ENCODE measurements at regions not wholly inside any gene's neighbourhood (a gene's known extent, or its start where the extent isn't known, plus 50 kb on each side); places are given as distances from the start of the nearest gene placed in this dataset.

DNA sequence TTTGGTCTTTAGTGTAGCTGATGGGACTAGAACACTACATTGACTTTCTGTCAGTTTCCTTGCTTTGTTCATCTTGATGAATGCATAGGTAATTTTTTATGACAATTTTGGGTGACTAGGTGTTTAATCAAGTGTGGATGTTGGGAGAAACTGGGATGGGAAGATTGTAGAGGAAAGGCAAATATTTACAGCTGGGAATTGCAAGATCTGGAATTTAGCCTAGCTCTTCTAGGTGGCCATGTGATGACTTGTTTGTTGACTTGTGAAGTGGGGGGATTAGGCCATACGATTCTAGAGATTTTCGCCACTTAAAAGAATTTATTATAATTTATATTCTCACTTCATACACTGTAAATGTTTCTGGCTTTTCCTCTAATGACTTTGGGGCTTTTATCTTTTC is 480.3 kb upstream of the GOT2 start:
- Histone ChIP-seq H3K9me2 (ENCODE audit: insufficient read depth, low read length) (no peaks in the 10 kb centered on the region), H3K9me3 (ENCODE audit: low read length) (no peaks in the 10 kb centered on the region), H3K79me2 (replicated peaks; ENCODE audit: insufficient read depth, low read length) (no peaks in the 10 kb centered on the region), H3K27me3 (ENCODE audit: insufficient read depth, low read depth, low read length) (peaks cover 52% of the 10 kb centered on the region), H2AFZ (ENCODE audit: low read depth, low read length) (no peak overlapping the region), H3K27ac (ENCODE audit: low read length) (no peak overlapping the region), H4K20me1 (ENCODE audit: insufficient read depth) (no peaks in the 10 kb centered on the region), H3K9ac (ENCODE audit: low read length) (no peak overlapping the region), H3K4me3 (ENCODE audit: low read length) (no peak overlapping the region), H3K36me3 (ENCODE audit: insufficient read depth, low read length) (no peaks in the 10 kb centered on the region), H3K4me2 (ENCODE audit: low read length) (no peak overlapping the region), H3F3A (ENCODE audit: insufficient read depth, low read length, poor library complexity, severe bottlenecking) (no peaks in the 10 kb centered on the region)
- TF ChIP-seq TAF1 (IDR thresholded peaks at IDR 0.05; ENCODE audit: low read depth) = no peak
- TF ChIP-seq, protein P1, sequence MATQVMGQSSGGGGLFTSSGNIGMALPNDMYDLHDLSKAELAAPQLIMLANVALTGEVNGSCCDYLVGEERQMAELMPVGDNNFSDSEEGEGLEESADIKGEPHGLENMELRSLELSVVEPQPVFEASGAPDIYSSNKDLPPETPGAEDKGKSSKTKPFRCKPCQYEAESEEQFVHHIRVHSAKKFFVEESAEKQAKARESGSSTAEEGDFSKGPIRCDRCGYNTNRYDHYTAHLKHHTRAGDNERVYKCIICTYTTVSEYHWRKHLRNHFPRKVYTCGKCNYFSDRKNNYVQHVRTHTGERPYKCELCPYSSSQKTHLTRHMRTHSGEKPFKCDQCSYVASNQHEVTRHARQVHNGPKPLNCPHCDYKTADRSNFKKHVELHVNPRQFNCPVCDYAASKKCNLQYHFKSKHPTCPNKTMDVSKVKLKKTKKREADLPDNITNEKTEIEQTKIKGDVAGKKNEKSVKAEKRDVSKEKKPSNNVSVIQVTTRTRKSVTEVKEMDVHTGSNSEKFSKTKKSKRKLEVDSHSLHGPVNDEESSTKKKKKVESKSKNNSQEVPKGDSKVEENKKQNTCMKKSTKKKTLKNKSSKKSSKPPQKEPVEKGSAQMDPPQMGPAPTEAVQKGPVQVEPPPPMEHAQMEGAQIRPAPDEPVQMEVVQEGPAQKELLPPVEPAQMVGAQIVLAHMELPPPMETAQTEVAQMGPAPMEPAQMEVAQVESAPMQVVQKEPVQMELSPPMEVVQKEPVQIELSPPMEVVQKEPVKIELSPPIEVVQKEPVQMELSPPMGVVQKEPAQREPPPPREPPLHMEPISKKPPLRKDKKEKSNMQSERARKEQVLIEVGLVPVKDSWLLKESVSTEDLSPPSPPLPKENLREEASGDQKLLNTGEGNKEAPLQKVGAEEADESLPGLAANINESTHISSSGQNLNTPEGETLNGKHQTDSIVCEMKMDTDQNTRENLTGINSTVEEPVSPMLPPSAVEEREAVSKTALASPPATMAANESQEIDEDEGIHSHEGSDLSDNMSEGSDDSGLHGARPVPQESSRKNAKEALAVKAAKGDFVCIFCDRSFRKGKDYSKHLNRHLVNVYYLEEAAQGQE (IDR thresholded peaks at IDR 0.05; ENCODE audit: borderline replicate concordance) = no peak
- no peak for TF ChIP-seq RAD21 (conservative IDR thresholded peaks at IDR 0.05)
- no peak for TF ChIP-seq MXI1 (conservative IDR thresholded peaks at IDR 0.05; ENCODE audit: poor library complexity, severe bottlenecking)
- no peak for TF ChIP-seq POLR2AphosphoS5 (IDR thresholded peaks at IDR 0.05)
- TF ChIP-seq SMC3 (conservative IDR thresholded peaks at IDR 0.05; ENCODE audit: poor library complexity) = no peak
- no peak for TF ChIP-seq EZH2 (IDR thresholded peaks at IDR 0.05; ENCODE audit: borderline replicate concordance, insufficient read depth, low read length, poor library complexity, severe bottlenecking)
- no peak for TF ChIP-seq EP300 (conservative IDR thresholded peaks at IDR 0.05; ENCODE audit: poor library complexity, severe bottlenecking)
- TF ChIP-seq, protein P2, sequence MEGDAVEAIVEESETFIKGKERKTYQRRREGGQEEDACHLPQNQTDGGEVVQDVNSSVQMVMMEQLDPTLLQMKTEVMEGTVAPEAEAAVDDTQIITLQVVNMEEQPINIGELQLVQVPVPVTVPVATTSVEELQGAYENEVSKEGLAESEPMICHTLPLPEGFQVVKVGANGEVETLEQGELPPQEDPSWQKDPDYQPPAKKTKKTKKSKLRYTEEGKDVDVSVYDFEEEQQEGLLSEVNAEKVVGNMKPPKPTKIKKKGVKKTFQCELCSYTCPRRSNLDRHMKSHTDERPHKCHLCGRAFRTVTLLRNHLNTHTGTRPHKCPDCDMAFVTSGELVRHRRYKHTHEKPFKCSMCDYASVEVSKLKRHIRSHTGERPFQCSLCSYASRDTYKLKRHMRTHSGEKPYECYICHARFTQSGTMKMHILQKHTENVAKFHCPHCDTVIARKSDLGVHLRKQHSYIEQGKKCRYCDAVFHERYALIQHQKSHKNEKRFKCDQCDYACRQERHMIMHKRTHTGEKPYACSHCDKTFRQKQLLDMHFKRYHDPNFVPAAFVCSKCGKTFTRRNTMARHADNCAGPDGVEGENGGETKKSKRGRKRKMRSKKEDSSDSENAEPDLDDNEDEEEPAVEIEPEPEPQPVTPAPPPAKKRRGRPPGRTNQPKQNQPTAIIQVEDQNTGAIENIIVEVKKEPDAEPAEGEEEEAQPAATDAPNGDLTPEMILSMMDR (IDR thresholded peaks at IDR 0.05; ENCODE audit: poor library complexity, severe bottlenecking) = no peak

DNA sequence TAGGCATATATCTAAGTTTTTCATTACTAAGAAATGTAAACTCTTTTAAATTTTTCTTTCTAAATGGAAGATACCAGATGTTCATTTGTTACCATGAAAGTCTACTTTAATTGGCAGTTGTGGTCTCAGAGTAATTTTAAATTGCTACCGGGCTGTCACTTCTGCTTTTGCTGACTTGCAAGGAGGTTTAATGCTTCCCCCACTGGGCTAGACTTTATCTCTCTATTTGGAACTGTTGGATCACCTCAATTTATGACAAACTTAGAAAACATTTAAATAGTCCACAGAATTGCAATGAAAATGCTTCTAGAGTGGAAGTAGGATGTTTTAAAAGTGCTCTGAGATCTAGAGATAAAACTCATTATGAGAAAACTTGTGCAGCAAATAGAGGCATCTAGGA is 479.8 kb upstream of the GOT2 start:
- Histone ChIP-seq H3K4me3 (ENCODE audit: low read length) (no peak overlapping the region), H4K20me1 (ENCODE audit: insufficient read depth) (no peaks in the 10 kb centered on the region), H3K36me3 (ENCODE audit: insufficient read depth, low read length) (no peaks in the 10 kb centered on the region), H3K27ac (ENCODE audit: low read length) (no peak overlapping the region), H3K9ac (ENCODE audit: low read length) (no peak overlapping the region), H3F3A (ENCODE audit: insufficient read depth, low read length, poor library complexity, severe bottlenecking) (no peaks in the 10 kb centered on the region), H3K79me2 (replicated peaks; ENCODE audit: insufficient read depth, low read length) (no peaks in the 10 kb centered on the region), H3K27me3 (ENCODE audit: insufficient read depth, low read depth, low read length) (peaks cover 57% of the 10 kb centered on the region), H3K4me2 (ENCODE audit: low read length) (no peak overlapping the region), H3K9me3 (ENCODE audit: low read length) (no peaks in the 10 kb centered on the region), H2AFZ (ENCODE audit: low read depth, low read length) (no peak overlapping the region), H3K9me2 (ENCODE audit: insufficient read depth, low read length) (no peaks in the 10 kb centered on the region)
- TF ChIP-seq, protein P1 (IDR thresholded peaks at IDR 0.05; ENCODE audit: borderline replicate concordance) = no peak
- TF ChIP-seq POLR2AphosphoS5 (IDR thresholded peaks at IDR 0.05) (no peak), TAF1 (IDR thresholded peaks at IDR 0.05; ENCODE audit: low read depth) (no peak), EZH2 (IDR thresholded peaks at IDR 0.05; ENCODE audit: borderline replicate concordance, insufficient read depth, low read length, poor library complexity, severe bottlenecking) (no peak), RAD21 (conservative IDR thresholded peaks at IDR 0.05) (no peak), SMC3 (conservative IDR thresholded peaks at IDR 0.05; ENCODE audit: poor library complexity) (no peak), MXI1 (conservative IDR thresholded peaks at IDR 0.05; ENCODE audit: poor library complexity, severe bottlenecking) (no peak), EP300 (conservative IDR thresholded peaks at IDR 0.05; ENCODE audit: poor library complexity, severe bottlenecking) (no peak)
- TF ChIP-seq, protein P2 (IDR thresholded peaks at IDR 0.05; ENCODE audit: poor library complexity, severe bottlenecking) = no peak

Measured in neural cell (in vitro differentiated cells).